ENCODE measurements at regions not wholly inside any gene's neighbourhood (a gene's known extent, or its start where the extent isn't known, plus 50 kb on each side); places are given as distances from the start of the nearest gene placed in this dataset.

DNA sequence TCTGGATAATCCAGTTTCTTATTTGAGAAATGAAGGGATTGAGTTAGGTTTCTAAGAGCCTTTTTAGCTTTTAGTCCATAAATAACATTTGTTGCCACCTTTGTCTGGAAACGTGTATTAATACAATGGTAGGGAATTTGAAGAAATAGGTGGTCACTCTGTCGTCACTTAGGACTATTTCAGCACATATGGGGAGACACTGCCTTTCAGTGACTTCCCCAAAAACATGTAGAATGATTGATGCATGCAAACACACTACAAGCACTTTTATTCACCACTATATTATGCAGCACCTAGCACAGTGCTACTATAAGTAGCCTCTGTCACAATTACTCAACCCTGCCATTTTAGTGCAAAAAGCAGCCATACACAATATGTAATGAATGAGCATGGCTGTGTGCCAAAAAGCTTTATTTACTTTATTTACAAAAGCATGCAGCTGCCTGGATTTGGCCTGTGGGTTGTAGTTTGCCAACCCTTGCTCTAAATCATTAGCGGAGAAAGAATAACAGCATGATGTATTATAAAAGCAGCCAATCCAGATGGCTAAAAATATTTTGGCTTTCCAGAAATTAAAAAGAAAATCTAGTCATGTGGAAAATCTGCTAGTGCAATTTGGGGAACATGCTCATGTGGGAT, 154.2 kb upstream of the HMHB1 start:
- Histone ChIP-seq H3K9me3 (no peaks in the 10 kb centered on the region), H3K4me1 (ENCODE audit: low read depth) (no peaks in the 10 kb centered on the region), H3K36me3 (ENCODE audit: low read depth) (no peaks in the 10 kb centered on the region), H3K4me3 (no peak overlapping the region)
- intact Hi-C loops (cut with DNase I, micrococcal nuclease), result no loop called here
- TF ChIP-seq, protein P1, sequence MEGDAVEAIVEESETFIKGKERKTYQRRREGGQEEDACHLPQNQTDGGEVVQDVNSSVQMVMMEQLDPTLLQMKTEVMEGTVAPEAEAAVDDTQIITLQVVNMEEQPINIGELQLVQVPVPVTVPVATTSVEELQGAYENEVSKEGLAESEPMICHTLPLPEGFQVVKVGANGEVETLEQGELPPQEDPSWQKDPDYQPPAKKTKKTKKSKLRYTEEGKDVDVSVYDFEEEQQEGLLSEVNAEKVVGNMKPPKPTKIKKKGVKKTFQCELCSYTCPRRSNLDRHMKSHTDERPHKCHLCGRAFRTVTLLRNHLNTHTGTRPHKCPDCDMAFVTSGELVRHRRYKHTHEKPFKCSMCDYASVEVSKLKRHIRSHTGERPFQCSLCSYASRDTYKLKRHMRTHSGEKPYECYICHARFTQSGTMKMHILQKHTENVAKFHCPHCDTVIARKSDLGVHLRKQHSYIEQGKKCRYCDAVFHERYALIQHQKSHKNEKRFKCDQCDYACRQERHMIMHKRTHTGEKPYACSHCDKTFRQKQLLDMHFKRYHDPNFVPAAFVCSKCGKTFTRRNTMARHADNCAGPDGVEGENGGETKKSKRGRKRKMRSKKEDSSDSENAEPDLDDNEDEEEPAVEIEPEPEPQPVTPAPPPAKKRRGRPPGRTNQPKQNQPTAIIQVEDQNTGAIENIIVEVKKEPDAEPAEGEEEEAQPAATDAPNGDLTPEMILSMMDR (IDR thresholded peaks at IDR 0.05), result no peak
- DNase-seq, result no peak
- ATAC-seq, result no peak

DNA sequence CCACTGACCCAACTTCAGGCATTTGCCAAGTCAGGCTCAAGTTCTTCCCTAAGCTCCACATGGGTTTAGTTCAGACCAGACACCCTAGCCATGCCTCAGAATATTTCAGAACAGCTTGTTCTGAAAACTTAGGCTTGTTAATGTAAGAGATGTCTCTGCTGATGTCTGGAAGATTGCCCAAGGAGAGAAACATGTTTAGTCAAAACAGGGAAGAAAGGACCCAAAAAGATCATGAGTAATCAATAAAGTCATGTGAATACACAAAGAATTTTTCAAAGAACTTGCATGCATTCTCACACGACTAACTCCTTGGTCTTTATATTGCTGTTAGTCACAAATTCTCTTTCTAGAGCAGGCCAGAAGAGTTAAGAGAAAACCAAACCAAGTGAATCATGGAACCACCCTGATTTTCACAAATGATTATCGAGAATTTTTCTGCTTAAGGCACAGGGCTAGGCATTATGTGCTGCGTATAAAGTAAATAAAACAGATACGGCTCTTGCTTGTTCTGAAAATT, 158.1 kb upstream of the HMHB1 start:
- no peaks in the 10 kb centered on the region for H3K36me3 ChIP-seq (ENCODE audit: low read depth)
- no peaks in the 10 kb centered on the region for H3K9me3 ChIP-seq
- intact Hi-C loops (cut with DNase I, micrococcal nuclease), result no loop called here
- no peak overlapping the region for H3K4me3 ChIP-seq
- TF ChIP-seq, protein P1 (IDR thresholded peaks at IDR 0.05), result no peak
- ATAC-seq, result no peak
- H3K4me1 ChIP-seq (ENCODE audit: low read depth), result no peaks in the 10 kb centered on the region
- DNase-seq, result no peak

DNA sequence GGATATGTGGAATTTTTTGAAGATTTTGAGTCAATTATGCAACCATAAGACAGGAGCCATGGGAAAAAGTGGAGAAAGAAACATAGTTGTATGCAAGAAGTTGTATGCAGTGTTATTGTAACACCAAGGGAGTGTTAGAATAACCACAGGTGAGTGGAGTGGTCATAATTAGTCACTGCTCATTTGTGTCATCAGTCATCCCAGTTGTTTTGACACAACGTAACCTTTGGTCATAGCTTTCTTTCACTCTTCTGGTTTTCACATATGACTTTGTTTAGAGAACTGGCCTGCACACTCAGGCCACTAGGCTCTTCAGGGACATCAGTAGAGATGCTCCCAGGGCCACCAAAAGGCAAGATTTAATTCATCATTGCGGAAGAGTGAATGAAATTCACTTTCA, 158.7 kb upstream of the HMHB1 start:
- TF ChIP-seq, protein P1 (IDR thresholded peaks at IDR 0.05), result no peak
- intact Hi-C loops (cut with DNase I, micrococcal nuclease), result no loop called here
- ATAC-seq, result peak; percentile 55

DNA sequence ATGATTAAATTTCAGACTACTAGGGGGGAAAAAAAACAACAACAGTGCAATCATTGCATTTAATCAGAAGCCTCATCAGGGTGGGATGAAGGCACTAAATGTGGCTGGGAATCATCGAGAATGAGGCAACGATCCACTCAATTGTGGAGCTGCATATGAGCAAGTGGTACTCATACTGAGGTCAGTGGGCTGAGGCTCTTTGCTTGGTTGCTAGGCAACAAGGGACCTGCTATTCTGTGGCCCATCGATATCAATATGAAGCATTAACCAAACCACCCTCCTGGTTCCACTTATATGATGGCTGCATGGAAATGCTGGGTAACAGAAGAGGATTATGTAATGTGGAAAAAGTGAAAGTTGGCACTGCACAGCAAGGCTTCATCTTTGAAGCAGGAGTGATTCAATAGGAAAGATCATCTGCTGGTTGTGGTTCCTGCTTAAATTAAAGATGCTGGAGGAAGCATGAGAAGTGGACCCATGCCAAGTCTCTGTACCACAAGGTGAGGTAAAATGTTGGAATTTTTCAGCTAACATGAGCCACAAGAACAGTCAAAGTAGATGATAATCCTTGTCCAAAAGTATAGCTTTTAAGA, 159.8 kb upstream of the HMHB1 start:
- TF ChIP-seq, protein P1 (IDR thresholded peaks at IDR 0.05), result no peak
- intact Hi-C loops (cut with DNase I, micrococcal nuclease), result no loop called here
- no peaks in the 10 kb centered on the region for H3K9me3 ChIP-seq
- DNase-seq, result no peak
- H3K4me1 ChIP-seq (ENCODE audit: low read depth), result no peaks in the 10 kb centered on the region
- no peak for ATAC-seq
- H3K4me3 ChIP-seq, result no peak overlapping the region
- no peaks in the 10 kb centered on the region for H3K36me3 ChIP-seq (ENCODE audit: low read depth)

More for the DNA sequence above, 158.7 kb upstream of the HMHB1 start:
- H3K4me3 ChIP-seq, result no peak overlapping the region
- no peak for DNase-seq
- no peaks in the 10 kb centered on the region for H3K36me3 ChIP-seq (ENCODE audit: low read depth)
- no peaks in the 10 kb centered on the region for H3K4me1 ChIP-seq (ENCODE audit: low read depth)
- H3K9me3 ChIP-seq, result no peaks in the 10 kb centered on the region

DNA sequence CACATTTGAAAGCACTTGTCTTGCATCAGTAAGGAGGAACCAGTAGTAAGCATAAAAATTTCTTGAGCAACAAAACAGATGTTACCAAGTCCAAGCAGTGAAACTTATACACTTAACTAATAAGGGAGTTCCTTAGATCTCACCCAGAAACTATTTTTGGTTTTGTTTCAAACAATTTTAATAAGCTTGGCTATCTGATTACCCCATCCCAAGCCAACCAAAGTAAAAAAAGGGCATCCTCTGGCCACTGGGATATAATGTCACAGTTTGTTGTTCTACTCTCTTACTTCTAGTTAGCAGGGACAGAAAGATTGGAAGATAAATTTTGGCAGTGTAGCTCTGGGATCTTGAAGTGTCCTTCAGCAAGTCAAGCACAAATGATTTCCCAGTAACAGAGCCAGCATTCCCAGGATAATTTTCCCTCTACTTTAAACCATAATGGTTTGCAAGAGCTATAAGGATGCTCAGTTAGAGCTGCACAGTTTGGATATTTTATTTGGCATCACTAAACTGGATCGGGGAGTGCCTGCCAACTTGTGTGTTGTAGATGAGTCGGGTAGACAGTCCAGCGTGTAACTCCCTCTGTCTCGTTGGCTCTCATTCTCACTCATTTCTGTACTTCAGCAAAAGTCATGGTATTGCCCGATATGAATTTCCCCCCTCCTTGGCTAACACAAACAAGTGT, 161.9 kb upstream of the HMHB1 start:
- ATAC-seq (no peak), DNase-seq (no peak)
- intact Hi-C loops (cut with DNase I, micrococcal nuclease), result no loop called here
- TF ChIP-seq, protein P1 (IDR thresholded peaks at IDR 0.05), result no peak
- no peaks in the 10 kb centered on the region for H3K9me3 ChIP-seq
- no peaks in the 10 kb centered on the region for H3K36me3 ChIP-seq (ENCODE audit: low read depth)
- no peak overlapping the region for H3K4me3 ChIP-seq
- H3K4me1 ChIP-seq (ENCODE audit: low read depth), result no peaks in the 10 kb centered on the region
